HFF-Myc (cell line): ENCODE measurements at regions not wholly inside any gene's neighbourhood (a gene's known extent, or its start where the extent isn't known, plus 50 kb on each side); places are given as distances from the start of the nearest gene placed in this dataset.

Source experiments
- DNase-seq: peaks from one replicate; pipeline ENCODE4 v3.0.0-alpha.2; 2011; ENCODE audit warnings: low read depth; ENCODE audit errors: extremely low read depth
- H3K4me3 ChIP-seq: replicated peaks from 2 replicates; pipeline ENCODE4 v1.5.1; 2011; ENCODE audit warnings: low read depth, mild to moderate bottlenecking, control low read depth, low read length
- TF ChIP-seq, protein P1 (sequence below): IDR thresholded peaks from 2 replicates; pipeline ENCODE4 v1.5.1; 2012; ENCODE audit warnings: mild to moderate bottlenecking, low read depth, low read length, control low read depth; ENCODE audit errors: missing control alignments

DNA sequence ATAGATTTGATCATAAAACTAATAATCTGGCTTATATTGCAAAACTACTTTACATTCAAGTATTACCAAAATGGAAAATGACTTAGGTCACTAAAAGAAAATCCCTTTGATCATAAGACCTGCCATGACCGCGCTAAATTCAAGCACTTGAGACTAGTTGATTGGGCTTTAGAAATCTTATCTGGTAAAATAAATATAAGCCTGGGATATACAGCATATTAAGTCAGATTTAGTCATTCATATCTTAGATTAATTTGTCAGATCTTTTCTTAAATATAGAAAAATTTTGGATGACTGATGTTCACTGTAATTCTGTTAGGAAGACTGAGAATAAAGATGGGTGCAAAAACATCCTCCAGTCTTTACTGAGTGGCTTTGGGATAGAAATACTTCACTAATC is 450.0 kb downstream of the HTR7 start:
- H3K4me3 ChIP-seq: no peak overlapping the region
- TF ChIP-seq, protein P1, sequence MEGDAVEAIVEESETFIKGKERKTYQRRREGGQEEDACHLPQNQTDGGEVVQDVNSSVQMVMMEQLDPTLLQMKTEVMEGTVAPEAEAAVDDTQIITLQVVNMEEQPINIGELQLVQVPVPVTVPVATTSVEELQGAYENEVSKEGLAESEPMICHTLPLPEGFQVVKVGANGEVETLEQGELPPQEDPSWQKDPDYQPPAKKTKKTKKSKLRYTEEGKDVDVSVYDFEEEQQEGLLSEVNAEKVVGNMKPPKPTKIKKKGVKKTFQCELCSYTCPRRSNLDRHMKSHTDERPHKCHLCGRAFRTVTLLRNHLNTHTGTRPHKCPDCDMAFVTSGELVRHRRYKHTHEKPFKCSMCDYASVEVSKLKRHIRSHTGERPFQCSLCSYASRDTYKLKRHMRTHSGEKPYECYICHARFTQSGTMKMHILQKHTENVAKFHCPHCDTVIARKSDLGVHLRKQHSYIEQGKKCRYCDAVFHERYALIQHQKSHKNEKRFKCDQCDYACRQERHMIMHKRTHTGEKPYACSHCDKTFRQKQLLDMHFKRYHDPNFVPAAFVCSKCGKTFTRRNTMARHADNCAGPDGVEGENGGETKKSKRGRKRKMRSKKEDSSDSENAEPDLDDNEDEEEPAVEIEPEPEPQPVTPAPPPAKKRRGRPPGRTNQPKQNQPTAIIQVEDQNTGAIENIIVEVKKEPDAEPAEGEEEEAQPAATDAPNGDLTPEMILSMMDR: no peak
- DNase-seq: no peak

- DNase-seq: no peak
- no peak overlapping the region for H3K4me3 ChIP-seq
- TF ChIP-seq, protein P1: no peak
Measured at GRCh38 chr10:90412582-90412981, 445.3 kb downstream of the HTR7 start.

- TF ChIP-seq, protein P1: no peak
- no peak overlapping the region for H3K4me3 ChIP-seq
- DNase-seq: no peak
Measured at GRCh38 chr10:90413196-90413595, 444.6 kb downstream of the HTR7 start.

- no peak for DNase-seq
- TF ChIP-seq, protein P1: no peak
- no peak overlapping the region for H3K4me3 ChIP-seq
Measured at GRCh38 chr10:90414926-90415325, 442.9 kb downstream of the HTR7 start.

DNA sequence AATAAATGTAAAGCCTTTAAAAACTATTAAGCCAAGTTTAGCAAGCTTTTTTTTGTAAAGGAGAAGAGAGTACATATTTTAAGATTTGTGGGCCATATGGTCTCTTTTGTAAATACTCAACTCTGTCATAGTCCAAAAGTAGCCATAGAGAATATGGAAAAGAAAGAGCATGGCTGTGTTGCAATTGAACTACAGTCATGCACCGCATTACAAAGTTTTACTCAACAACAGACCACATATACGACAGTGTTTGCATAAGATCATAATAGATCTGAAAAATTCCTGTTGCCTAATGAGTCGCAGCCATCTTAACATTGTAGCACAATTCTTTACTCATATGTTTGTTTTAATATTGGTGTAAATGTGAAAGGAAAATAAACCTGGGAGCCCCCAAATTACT is 440.8 kb downstream of the HTR7 start:
- TF ChIP-seq, protein P1: no peak
- no peak for DNase-seq
- no peak overlapping the region for H3K4me3 ChIP-seq

GRCh38 chr10:90417476-90418210 is 440.2 kb downstream of the HTR7 start:
- no peak overlapping the region for H3K4me3 ChIP-seq
- no peak for DNase-seq
- TF ChIP-seq, protein P1: no peak
